ENCODE measurements at regions not wholly inside any gene's neighbourhood (a gene's known extent, or its start where the extent isn't known, plus 50 kb on each side); places are given as distances from the start of the nearest gene placed in this dataset.
A peak's percentile ranks its signal among the peaks of the same experiment; 100 is the strongest.

- DNase-seq, result no peak
Measured at GRCh38 chr5:143870362-143870761, 58.4 kb downstream of the HMHB1 start.

DNA sequence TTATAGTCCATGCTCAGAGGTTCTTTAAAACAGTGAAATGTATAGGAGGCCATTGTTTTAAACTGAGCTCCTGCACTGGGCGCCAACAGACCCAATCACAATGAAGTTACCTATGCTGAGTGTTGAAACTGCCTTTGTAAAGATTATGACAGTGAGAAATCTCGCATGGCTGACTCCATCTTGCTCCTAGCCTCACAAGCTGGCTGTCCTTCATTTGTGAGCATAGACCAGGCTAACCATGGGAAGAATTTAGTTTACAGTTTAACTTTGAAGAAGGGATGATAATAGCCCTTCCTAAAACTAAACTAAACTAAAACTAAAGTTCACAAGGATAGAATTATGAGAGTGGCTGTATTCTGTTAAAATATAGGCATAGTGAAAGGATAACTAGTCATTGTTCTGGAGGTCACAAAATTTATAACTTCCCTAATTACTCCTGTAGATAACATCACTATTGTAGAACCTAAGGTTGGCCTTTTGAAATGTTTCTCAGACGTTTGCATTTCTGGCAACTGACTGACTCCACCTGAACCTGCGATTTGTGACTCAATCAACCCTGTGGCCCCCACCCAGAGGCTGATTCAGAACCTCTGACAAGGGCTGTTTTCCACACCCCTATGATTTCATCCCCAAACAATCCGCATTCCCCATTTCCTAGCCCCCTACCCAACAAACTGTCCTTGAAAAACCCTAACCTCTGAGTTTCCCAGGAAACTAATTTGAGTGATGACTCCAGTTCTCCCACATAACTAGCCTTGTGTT is 59.1 kb downstream of the HMHB1 start:
- DNase-seq, result no peak

GRCh38 chr5:143871672-143872071 is 59.7 kb downstream of the HMHB1 start:
- no peak for DNase-seq

- peak; percentile 17 for DNase-seq
Measured at GRCh38 chr5:143874312-143874711, 62.4 kb downstream of the HMHB1 start.

GRCh38 chr5:143877196-143877595 is 65.2 kb downstream of the HMHB1 start:
- DNase-seq, result no peak

DNA sequence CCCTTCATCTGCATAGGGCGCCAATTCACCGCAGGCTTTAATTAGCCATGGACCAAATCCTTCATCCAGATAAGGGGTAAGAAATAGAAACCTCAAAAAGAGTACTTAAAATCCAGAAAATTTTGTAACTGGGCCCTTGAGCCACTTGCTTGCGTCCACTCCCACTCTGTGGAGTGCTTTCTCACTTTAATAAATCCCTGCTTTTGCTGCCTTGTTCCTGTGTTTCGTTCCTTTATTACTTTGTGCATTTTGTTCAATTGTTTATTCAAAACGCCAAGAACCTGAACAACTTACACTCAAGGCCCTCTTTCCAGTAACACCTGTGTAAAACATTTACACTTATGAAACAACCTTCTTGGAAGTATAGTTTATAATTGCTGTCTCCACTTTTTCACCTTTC is 66.5 kb downstream of the HMHB1 start:
- DNase-seq, result no peak

GRCh38 chr5:143879646-143880045 is 67.7 kb downstream of the HMHB1 start:
- no peak for DNase-seq

DNA sequence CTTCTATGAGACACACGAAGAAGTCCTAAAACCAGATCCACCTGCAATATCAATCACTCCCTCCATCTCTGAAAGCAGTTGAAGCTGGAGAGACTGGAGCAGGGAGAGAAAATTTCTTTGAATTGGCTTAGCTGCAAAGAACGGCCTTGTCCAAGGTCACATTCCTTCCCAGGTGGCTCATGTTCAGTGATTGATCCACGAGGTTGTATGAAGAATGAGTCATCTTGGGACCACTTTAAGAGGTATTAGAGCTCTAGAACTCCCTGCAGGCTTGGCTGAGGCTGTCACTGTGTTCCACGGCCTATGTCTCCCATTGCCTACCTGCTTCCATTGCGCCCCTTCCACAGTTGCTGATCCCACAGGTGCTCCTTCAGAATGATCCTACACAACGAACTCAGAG is 68.2 kb downstream of the HMHB1 start:
- no peak for DNase-seq

DNA sequence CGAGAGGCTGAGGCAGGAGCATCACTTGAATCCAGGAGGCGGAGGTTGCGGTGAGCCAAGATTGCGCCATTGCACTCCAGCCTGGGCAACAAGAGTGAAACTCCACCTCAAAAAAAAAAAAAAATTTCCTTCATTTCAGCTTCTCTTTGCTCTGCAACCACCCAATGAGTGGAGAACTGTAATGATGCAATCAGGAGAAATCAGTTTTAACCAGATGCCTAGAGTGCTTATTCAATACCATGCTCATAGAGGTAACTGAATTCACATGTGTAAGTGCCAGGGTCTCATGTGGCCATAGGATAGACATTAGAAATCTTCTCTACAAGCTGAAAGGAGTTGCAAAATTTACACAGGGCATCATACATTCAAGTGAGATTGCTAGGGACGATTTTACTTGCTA is 70.6 kb downstream of the HMHB1 start:
- no peak for DNase-seq

DNA sequence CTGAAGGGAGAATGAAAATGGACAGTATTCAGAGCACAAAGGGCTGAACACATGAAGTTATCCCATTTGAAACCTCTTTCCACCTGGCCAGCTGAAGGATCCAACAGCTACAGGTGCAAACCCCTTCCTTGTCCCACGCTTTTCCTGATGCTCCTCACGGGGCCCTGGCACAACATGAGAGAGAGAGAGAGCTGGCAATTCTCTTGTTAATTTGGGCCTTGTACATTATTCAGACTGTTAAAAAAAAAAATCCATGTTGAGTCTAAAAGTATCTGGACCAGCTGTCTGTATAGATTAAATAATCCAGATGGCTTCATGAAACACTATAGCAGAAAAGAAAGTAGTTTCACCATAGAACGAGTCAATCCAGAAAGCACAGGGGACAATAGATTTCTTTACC is 74.1 kb downstream of the HMHB1 start:
- DNase-seq, result no peak

DNA sequence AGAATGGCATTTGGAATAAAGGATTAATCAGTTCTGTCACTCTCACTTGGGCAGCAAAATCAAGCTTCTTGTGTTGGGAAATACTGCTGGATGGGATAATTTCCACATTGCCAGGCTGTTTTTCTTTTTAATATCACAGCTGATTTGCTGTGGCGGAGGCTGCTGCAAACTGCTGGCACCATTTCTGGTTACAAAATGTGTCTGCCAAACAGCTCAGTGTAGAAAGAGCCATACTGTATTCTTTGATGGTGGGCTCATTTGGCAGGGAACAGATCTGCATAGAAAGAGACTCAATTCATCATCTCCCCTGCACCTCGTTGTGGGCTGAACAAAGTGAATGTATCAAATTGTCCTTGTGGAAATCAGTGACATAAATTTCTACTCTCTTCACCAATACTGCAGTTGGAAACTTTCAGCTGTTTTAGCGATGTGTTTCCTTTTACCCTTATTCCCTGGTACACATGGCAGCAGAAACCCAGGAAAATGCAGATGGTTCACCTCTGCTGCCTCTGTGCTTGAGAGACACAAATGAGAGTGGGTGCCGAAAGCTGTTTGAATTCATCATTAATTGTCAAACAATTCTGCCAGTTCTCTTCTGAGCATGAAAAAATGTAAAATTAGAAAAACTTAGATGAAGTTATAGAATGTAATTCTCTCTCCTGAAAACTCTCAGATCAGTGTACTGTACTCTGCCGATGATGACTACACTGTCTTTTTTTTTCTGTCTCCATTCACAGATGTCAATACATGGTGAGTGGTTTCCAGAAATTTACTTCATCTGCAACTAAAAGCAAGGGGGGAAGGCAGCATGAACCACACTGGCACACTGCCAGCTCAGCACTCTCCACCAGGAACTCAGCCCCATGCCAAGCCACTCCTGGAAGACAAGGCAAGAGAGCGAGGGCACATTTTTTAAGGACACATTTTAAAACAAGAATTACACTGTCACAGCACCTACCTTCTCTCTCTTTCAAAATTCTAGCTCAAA is 75.0 kb downstream of the HMHB1 start:
- DNase-seq, result no peak

- DNase-seq, result no peak
Measured at GRCh38 chr5:143887903-143888665, 76.1 kb downstream of the HMHB1 start.

DNA sequence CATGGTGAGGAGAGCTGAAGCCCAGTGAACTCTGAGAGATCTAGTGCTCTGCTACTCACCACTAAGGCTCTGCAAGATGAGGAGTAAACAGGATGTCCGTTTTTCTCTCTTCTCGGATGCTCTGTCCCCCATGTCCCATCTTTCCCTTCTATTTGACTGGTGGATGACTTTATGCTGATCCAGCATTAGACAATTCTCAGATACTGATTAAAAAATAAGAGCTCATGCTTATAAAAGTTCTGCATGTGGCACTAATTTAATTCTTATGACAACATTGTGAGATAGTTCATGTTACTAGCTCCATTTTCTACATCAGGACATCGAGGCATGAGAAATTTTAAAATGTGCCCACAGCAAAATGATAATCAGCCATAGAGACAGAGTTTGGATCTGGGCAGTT is 77.0 kb downstream of the HMHB1 start:
- DNase-seq, result no peak

DNA sequence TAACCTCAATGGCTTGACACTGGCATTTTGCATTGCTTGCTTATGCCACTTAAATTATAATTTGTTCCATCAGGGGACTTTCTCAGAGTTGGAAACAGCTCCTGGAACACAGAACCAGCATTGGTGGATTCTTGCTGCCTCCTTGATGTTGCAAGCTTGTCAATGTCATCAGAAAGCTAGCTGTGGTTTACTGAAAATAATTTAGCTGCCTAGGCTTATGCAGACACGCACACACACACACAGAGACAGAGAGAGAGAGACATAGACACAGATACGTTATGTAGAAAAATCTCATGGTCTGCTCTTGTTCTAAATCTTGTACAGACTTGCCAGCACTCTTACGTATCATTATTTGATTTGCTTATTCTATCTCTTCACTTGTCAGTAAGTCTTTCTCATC is 78.0 kb downstream of the HMHB1 start:
- no peak for DNase-seq

- DNase-seq, result no peak
Measured at GRCh38 chr5:143890487-143890886, 78.5 kb downstream of the HMHB1 start.

DNA sequence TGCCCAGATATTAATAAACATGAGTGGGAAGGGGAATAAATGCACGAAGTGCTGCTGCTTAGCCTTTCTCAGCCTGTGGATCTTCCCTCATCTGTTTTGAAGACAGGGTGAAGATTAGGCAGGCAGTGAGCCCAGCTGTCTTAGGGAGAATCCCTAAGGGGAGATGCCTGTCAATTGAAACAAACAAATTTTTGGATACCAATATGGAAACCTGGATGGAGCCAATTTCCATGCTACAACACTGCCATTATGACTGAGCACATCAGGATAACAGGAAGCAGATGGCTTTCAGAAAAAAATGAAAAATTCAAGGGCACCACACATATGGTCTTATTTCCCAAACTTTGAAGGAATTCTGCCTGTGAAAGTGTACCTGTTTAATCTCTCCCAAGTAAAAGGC is 80.3 kb downstream of the HMHB1 start:
- DNase-seq, result no peak

DNA sequence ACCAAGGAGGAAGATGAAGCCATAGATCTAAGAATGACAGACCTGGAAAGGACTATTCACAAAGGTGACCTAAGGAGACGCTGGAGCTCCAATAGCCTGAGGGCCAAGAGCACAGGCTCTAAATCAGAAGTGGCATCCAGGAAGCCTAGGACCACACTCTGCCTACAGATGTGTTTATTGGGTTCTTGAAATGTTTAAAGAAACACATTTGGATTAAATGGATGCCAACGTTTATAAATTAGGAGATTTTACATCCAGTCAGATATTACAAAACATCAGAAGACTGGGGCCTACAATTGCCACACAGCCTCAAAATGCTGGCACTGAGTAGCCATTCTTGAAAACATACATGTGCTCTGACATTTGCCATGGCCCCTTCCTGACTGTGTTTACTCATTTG is 80.9 kb downstream of the HMHB1 start:
- no peak for DNase-seq

GRCh38 chr5:143893638-143894037 is 81.7 kb downstream of the HMHB1 start:
- no peak for DNase-seq

- no peak for DNase-seq
Measured at GRCh38 chr5:143896516-143896915, 84.6 kb downstream of the HMHB1 start.

DNA sequence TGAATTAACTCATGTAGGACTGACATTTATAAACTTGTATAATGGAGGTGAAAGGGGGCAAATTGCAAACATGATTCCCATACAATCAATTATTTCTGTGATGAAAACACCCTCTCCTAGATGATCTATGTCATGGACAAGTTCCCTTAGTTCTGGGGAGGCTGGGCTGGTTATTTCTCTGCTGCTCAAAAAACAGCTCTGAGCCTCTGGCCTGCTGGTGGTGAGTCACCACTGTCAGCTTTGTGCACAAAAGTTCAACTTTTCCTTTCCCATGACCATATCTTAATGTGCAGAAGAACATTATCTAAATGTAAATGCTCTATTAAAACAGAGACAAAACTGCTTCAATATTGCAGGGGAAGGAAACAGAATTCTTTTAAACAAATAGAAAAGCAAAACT is 85.0 kb downstream of the HMHB1 start:
- no peak for DNase-seq

GRCh38 chr5:143898381-143898780 is 86.4 kb downstream of the HMHB1 start:
- no peak for DNase-seq

- no peak for DNase-seq
Measured at GRCh38 chr5:143898916-143899591, 87.1 kb downstream of the HMHB1 start.

Data from right kidney (tissue), 1 donor.